HEK293 (cell line): ENCODE measurements at regions not wholly inside any gene's neighbourhood (a gene's known extent, or its start where the extent isn't known, plus 50 kb on each side); places are given as distances from the start of the nearest gene placed in this dataset.

Source experiments
- CTCF ChIA-PET: fragments of 350-600 bp; formaldehyde crosslinking; extraction: SDS; loops from one replicate; lab custom pipeline; 2021; ENCODE audit warnings: antibody characterized with exemption; lab: Yijun Ruan, JAX
- POLR2A ChIA-PET: fragments of 300-600 bp; formaldehyde crosslinking; extraction: SDS; loops from one replicate; lab custom pipeline; 2020; ENCODE audit warnings: antibody characterized with exemption, inconsistent platforms; lab: Yijun Ruan, JAX
- H3K27ac ChIP-seq: fragments of 200-500 bp; sonication (Bioruptor generic); 2 replicates; pipeline ENCODE4 v1.5.1; 2014; ENCODE audit warnings: low read depth, low read length, control low read depth, inconsistent platforms; ENCODE audit errors: extremely low read depth
- H3K36me3 ChIP-seq, 2 experiments: fragments of 200-500 bp in 1 of 2; sonication (Bioruptor generic) in 1 of 2; 1 replicate in 1 of 2; 2 replicates in 1 of 2; pipeline ENCODE4 v1.5.1; 2014 to 2017; ENCODE audit warnings: inconsistent platforms in 2 of 2, low read length in 2 of 2; ENCODE audit not compliant: control insufficient read depth in 2 of 2, insufficient read depth in 1 of 2
- H3K4me1 ChIP-seq: fragments of 200-500 bp; sonication (Bioruptor generic); 2 replicates; pipeline ENCODE4 v1.5.1; 2014; ENCODE audit warnings: mild to moderate bottlenecking, low read length, inconsistent platforms; ENCODE audit not compliant: control insufficient read depth, insufficient read depth
- H3K4me3 ChIP-seq: 2 replicates; pipeline ENCODE4 v1.5.1; 2011; ENCODE audit warnings: low read depth, mild to moderate bottlenecking, control low read depth, low read length, moderate library complexity
- H3K9me3 ChIP-seq: fragments of 200-500 bp; sonication (Bioruptor generic); 2 replicates; pipeline ENCODE4 v1.5.1; 2014; ENCODE audit warnings: low read depth, low read length, inconsistent platforms; ENCODE audit not compliant: control insufficient read depth, insufficient read depth
- GLIS1 ChIP-seq: fragments of 450-650 bp; formaldehyde crosslinking; IDR thresholded peaks from 2 replicates; pipeline ENCODE4 v1.5.1; 2016; ENCODE audit warnings: missing biosample characterization, missing genetic modification characterization
- REPIN1 ChIP-seq: fragments of 450-650 bp; formaldehyde crosslinking; IDR thresholded peaks from 2 replicates; pipeline ENCODE4 v1.5.1; 2017; ENCODE audit warnings: missing biosample characterization, missing genetic modification characterization, low read depth
- SP2 ChIP-seq: fragments of 450-650 bp; formaldehyde crosslinking; IDR thresholded peaks from 2 replicates; pipeline ENCODE4 v1.5.1; 2016; ENCODE audit warnings: missing biosample characterization, missing genetic modification characterization
- WT1 ChIP-seq: fragments of 450-650 bp; formaldehyde crosslinking; IDR thresholded peaks from 2 replicates; pipeline ENCODE4 v1.5.1; 2016; ENCODE audit warnings: missing biosample characterization, missing genetic modification characterization
- ZNF138 ChIP-seq: fragments of 450-650 bp; formaldehyde crosslinking; IDR thresholded peaks from 2 replicates; pipeline ENCODE4 v1.5.1; 2016; ENCODE audit warnings: missing biosample characterization, missing genetic modification characterization, borderline replicate concordance
- ZNF175 ChIP-seq: fragments of 450-650 bp; formaldehyde crosslinking; IDR thresholded peaks from 2 replicates; pipeline ENCODE4 v1.5.1; 2016; ENCODE audit warnings: missing biosample characterization, missing genetic modification characterization
- ZNF292 ChIP-seq: fragments of 450-650 bp; formaldehyde crosslinking; IDR thresholded peaks from 2 replicates; pipeline ENCODE4 v1.5.1; 2016; ENCODE audit warnings: low read depth, missing biosample characterization, missing genetic modification characterization, borderline replicate concordance
- ZNF48 ChIP-seq: fragments of 450-650 bp; formaldehyde crosslinking; IDR thresholded peaks from 2 replicates; pipeline ENCODE4 v1.5.1; 2016; ENCODE audit warnings: missing biosample characterization, missing genetic modification characterization
- ZNF548 ChIP-seq: fragments of 450-650 bp; formaldehyde crosslinking; IDR thresholded peaks from 2 replicates; pipeline ENCODE4 v1.5.1; 2016; ENCODE audit warnings: missing biosample characterization, missing genetic modification characterization
- ZNF549 ChIP-seq: fragments of 450-650 bp; IDR thresholded peaks from 2 replicates; pipeline ENCODE4 v1.5.1; 2018; ENCODE audit warnings: missing biosample characterization, missing genetic modification characterization, mild to moderate bottlenecking, inconsistent platforms, moderate library complexity
- ZNF560 ChIP-seq: fragments of 450-650 bp; formaldehyde crosslinking; IDR thresholded peaks from 2 replicates; pipeline ENCODE4 v1.5.1; 2017; ENCODE audit warnings: missing biosample characterization, missing genetic modification characterization, borderline replicate concordance
- ZNF621 ChIP-seq: fragments of 450-650 bp; formaldehyde crosslinking; IDR thresholded peaks from 2 replicates; pipeline ENCODE4 v1.5.1; 2017; ENCODE audit warnings: missing biosample characterization, missing genetic modification characterization
- ZNF654 ChIP-seq: fragments of 450-650 bp; formaldehyde crosslinking; IDR thresholded peaks from 2 replicates; pipeline ENCODE4 v1.5.1; 2016; ENCODE audit warnings: low read depth, missing biosample characterization, missing genetic modification characterization
- ZNF768 ChIP-seq: fragments of 450-650 bp; formaldehyde crosslinking; IDR thresholded peaks from 2 replicates; pipeline ENCODE4 v1.5.1; 2018; ENCODE audit warnings: missing biosample characterization, mild to moderate bottlenecking, missing genetic modification characterization
- ZNF791 ChIP-seq: fragments of 450-650 bp; formaldehyde crosslinking; IDR thresholded peaks from 2 replicates; pipeline ENCODE4 v1.5.1; 2016; ENCODE audit warnings: missing biosample characterization, missing genetic modification characterization
- ZNF837 ChIP-seq: fragments of 450-650 bp; formaldehyde crosslinking; IDR thresholded peaks from 2 replicates; pipeline ENCODE4 v1.5.1; 2016; ENCODE audit warnings: missing biosample characterization, missing genetic modification characterization
- TF ChIP-seq, protein P1 (sequence below): fragments of 450-650 bp; formaldehyde crosslinking; IDR thresholded peaks from 2 replicates; pipeline ENCODE4 v1.5.1; 2016; ENCODE audit warnings: missing biosample characterization, missing genetic modification characterization
- TF ChIP-seq, protein P2 (sequence below): fragments of 450-650 bp; formaldehyde crosslinking; IDR thresholded peaks from 2 replicates; pipeline ENCODE4 v1.5.1; 2017; ENCODE audit warnings: missing biosample characterization, missing genetic modification characterization
- TF ChIP-seq, protein P3 (sequence below): fragments of 450-650 bp; formaldehyde crosslinking; IDR thresholded peaks from 2 replicates; pipeline ENCODE4 v1.5.1; 2017; ENCODE audit warnings: missing biosample characterization, mild to moderate bottlenecking, missing genetic modification characterization, moderate library complexity
- TF ChIP-seq, protein P4 (sequence below): fragments of 450-650 bp; formaldehyde crosslinking; IDR thresholded peaks from 2 replicates; pipeline ENCODE4 v1.5.1; 2017; ENCODE audit warnings: missing biosample characterization, missing genetic modification characterization
- TF ChIP-seq, protein P5 (sequence below): fragments of 450-650 bp; IDR thresholded peaks from 2 replicates; pipeline ENCODE4 v1.5.1; 2018; ENCODE audit warnings: missing biosample characterization, mild to moderate bottlenecking, missing genetic modification characterization
- TF ChIP-seq, protein P6 (sequence below): fragments of 450-650 bp; formaldehyde crosslinking; IDR thresholded peaks from 2 replicates; pipeline ENCODE4 v1.5.1; 2016; ENCODE audit warnings: missing biosample characterization, missing genetic modification characterization

DNA sequence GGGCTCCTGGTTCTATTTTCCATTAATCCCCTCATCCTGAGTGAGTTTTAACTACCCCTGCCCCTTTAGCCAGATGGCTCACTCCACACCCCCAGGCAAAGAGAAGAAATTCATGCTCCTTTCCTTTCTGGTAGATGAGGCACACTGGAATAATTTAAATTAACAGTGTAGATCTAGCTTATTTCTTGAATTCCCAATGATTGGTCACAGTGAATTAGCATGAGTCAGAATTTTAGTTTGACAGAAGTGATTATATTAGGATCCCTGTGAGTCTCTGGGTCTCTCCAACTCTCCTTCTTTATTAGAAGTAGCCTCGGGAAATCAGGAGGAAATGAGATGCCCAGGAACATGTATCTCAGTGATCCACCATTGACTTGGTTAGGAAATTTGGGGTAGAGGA is 103.1 kb upstream of the KAZN start:
- H3K4me1 ChIP-seq = no peaks in the 10 kb centered on the region
- ChIA-PET CTCF (no interaction called here), POLR2A (no interaction called here)
- no peak overlapping the region for H3K27ac ChIP-seq
- H3K36me3 ChIP-seq = no peaks in the 10 kb centered on the region
- no peak overlapping the region for H3K4me3 ChIP-seq
- no peaks in the 10 kb centered on the region for H3K9me3 ChIP-seq
- TF ChIP-seq, protein P1, sequence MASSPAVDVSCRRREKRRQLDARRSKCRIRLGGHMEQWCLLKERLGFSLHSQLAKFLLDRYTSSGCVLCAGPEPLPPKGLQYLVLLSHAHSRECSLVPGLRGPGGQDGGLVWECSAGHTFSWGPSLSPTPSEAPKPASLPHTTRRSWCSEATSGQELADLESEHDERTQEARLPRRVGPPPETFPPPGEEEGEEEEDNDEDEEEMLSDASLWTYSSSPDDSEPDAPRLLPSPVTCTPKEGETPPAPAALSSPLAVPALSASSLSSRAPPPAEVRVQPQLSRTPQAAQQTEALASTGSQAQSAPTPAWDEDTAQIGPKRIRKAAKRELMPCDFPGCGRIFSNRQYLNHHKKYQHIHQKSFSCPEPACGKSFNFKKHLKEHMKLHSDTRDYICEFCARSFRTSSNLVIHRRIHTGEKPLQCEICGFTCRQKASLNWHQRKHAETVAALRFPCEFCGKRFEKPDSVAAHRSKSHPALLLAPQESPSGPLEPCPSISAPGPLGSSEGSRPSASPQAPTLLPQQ (tag by site-specific recombination) = no peak
- TF ChIP-seq ZNF560 (tag by site-specific recombination) (no peak), ZNF837 (tag by site-specific recombination) (no peak), REPIN1 (tag by site-specific recombination) (no peak), ZNF175 (tag by site-specific recombination) (no peak), ZNF548 (tag by site-specific recombination) (no peak), ZNF621 (tag by site-specific recombination) (no peak)
- TF ChIP-seq, protein P2, sequence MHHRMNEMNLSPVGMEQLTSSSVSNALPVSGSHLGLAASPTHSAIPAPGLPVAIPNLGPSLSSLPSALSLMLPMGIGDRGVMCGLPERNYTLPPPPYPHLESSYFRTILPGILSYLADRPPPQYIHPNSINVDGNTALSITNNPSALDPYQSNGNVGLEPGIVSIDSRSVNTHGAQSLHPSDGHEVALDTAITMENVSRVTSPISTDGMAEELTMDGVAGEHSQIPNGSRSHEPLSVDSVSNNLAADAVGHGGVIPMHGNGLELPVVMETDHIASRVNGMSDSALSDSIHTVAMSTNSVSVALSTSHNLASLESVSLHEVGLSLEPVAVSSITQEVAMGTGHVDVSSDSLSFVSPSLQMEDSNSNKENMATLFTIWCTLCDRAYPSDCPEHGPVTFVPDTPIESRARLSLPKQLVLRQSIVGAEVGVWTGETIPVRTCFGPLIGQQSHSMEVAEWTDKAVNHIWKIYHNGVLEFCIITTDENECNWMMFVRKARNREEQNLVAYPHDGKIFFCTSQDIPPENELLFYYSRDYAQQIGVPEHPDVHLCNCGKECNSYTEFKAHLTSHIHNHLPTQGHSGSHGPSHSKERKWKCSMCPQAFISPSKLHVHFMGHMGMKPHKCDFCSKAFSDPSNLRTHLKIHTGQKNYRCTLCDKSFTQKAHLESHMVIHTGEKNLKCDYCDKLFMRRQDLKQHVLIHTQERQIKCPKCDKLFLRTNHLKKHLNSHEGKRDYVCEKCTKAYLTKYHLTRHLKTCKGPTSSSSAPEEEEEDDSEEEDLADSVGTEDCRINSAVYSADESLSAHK (tag by site-specific recombination) = no peak

DNA sequence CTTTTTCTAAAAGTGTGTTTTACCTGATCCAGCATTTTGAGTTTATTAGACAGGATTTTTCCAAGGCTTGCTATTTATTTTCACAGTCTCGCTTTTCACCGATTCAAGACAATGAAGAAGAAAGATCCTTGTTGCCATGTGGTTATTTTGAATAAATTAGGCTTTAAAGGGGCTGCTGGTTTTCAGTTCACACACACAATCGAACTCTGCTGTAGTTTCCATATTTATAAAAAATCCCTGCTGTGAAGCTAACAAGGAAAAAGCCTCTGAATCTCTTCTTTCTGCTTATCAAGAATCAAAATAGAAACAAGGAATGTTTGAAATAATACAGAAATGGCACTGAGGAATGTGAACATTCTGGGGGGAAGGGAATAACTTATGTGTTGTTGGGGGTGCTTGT is 102.5 kb upstream of the KAZN start:
- Histone ChIP-seq H3K27ac (no peak overlapping the region), H3K9me3 (no peaks in the 10 kb centered on the region), H3K36me3 (no peaks in the 10 kb centered on the region), H3K4me3 (no peak overlapping the region), H3K4me1 (no peaks in the 10 kb centered on the region)
- ChIA-PET POLR2A (interaction anchor here (0.5 kb wide), 1 partner anchor 1025 kb away, joined by 3 read pairs; no protein-coding TSS in a partner anchor), CTCF (no interaction called here)
- no peak for TF ChIP-seq ZNF791
- no peak for TF ChIP-seq ZNF292 (tag by site-specific recombination)
- TF ChIP-seq, protein P3, sequence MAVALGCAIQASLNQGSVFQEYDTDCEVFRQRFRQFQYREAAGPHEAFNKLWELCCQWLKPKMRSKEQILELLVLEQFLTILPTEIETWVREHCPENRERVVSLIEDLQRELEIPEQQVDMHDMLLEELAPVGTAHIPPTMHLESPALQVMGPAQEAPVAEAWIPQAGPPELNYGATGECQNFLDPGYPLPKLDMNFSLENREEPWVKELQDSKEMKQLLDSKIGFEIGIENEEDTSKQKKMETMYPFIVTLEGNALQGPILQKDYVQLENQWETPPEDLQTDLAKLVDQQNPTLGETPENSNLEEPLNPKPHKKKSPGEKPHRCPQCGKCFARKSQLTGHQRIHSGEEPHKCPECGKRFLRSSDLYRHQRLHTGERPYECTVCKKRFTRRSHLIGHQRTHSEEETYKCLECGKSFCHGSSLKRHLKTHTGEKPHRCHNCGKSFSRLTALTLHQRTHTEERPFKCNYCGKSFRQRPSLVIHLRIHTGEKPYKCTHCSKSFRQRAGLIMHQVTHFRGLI (tag by site-specific recombination) = no peak
- no peak for TF ChIP-seq SP2 (tag by site-specific recombination)
- TF ChIP-seq, protein P4, sequence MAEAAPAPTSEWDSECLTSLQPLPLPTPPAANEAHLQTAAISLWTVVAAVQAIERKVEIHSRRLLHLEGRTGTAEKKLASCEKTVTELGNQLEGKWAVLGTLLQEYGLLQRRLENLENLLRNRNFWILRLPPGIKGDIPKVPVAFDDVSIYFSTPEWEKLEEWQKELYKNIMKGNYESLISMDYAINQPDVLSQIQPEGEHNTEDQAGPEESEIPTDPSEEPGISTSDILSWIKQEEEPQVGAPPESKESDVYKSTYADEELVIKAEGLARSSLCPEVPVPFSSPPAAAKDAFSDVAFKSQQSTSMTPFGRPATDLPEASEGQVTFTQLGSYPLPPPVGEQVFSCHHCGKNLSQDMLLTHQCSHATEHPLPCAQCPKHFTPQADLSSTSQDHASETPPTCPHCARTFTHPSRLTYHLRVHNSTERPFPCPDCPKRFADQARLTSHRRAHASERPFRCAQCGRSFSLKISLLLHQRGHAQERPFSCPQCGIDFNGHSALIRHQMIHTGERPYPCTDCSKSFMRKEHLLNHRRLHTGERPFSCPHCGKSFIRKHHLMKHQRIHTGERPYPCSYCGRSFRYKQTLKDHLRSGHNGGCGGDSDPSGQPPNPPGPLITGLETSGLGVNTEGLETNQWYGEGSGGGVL (tag by site-specific recombination) = no peak
- no peak for TF ChIP-seq ZNF138 (tag by site-specific recombination)
- no peak for TF ChIP-seq ZNF549
- TF ChIP-seq, protein P5, sequence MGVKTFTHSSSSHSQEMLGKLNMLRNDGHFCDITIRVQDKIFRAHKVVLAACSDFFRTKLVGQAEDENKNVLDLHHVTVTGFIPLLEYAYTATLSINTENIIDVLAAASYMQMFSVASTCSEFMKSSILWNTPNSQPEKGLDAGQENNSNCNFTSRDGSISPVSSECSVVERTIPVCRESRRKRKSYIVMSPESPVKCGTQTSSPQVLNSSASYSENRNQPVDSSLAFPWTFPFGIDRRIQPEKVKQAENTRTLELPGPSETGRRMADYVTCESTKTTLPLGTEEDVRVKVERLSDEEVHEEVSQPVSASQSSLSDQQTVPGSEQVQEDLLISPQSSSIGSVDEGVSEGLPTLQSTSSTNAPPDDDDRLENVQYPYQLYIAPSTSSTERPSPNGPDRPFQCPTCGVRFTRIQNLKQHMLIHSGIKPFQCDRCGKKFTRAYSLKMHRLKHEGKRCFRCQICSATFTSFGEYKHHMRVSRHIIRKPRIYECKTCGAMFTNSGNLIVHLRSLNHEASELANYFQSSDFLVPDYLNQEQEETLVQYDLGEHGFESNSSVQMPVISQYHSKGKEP (tag by site-specific recombination) = no peak
- TF ChIP-seq, protein P2 (tag by site-specific recombination) = no peak
- no peak for TF ChIP-seq ZNF654 (tag by site-specific recombination)
- TF ChIP-seq GLIS1 (tag by site-specific recombination) = no peak
- TF ChIP-seq WT1 = no peak
- TF ChIP-seq ZNF48 (tag by site-specific recombination) = no peak
- TF ChIP-seq ZNF560 (tag by site-specific recombination) = no peak
- TF ChIP-seq, protein P6, sequence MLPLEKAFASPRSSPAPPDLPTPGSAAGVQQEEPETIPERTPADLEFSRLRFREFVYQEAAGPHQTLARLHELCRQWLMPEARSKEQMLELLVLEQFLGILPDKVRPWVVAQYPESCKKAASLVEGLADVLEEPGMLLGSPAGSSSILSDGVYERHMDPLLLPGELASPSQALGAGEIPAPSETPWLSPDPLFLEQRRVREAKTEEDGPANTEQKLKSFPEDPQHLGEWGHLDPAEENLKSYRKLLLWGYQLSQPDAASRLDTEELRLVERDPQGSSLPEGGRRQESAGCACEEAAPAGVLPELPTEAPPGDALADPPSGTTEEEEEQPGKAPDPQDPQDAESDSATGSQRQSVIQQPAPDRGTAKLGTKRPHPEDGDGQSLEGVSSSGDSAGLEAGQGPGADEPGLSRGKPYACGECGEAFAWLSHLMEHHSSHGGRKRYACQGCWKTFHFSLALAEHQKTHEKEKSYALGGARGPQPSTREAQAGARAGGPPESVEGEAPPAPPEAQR (tag by site-specific recombination) = no peak
- no peak for TF ChIP-seq ZNF768 (tag by site-specific recombination)
